ENCODE measurements at regions not wholly inside any gene's neighbourhood (a gene's known extent, or its start where the extent isn't known, plus 50 kb on each side); places are given as distances from the start of the nearest gene placed in this dataset.

DNA sequence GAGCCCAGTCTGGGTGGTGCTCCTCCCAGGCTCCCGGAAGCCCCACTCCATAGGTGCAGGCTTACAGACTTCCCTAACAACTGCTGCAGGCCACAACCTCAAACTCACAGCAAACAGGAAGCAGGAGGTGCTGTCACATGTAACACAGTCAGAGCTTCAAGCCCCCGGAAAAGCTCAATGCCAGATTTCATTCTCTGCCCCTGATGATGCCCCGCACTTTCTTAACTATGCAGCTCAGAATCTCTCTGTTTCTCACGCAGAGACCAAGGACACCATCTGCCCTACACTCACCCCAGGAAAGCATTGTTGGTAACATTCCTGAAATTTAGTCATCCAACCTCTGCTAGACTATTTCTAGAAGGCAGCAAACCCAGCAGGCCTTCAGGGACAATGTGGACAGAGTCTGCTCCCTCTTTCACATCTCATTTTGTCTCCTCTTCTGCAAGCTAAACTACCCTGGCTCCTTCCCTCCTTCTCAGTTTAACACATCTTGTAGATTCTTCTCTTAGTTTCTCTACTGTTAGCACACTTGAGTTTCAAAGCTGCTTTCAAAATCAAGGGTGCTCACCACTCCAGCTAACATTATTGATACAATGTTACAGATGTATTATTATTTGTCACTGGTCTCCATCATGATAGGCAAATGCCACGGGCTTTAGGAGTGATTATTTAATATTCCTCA lies 162.5 kb downstream of the KCTD12 start:
- Mint-ChIP-seq H3K36me3 (no peaks in the 10 kb centered on the region), H3K9me3 (peaks cover 4% of the 10 kb centered on the region), H3K27ac (no peak overlapping the region), H3K4me3 (no peak overlapping the region), H3K27me3 (no peaks in the 10 kb centered on the region), H3K4me1 (no peaks in the 10 kb centered on the region)
- DNase-seq (ENCODE audit: low spot score in 2 of 2) = no peak
- no peak for ATAC-seq (ENCODE audit: low read depth)

DNA sequence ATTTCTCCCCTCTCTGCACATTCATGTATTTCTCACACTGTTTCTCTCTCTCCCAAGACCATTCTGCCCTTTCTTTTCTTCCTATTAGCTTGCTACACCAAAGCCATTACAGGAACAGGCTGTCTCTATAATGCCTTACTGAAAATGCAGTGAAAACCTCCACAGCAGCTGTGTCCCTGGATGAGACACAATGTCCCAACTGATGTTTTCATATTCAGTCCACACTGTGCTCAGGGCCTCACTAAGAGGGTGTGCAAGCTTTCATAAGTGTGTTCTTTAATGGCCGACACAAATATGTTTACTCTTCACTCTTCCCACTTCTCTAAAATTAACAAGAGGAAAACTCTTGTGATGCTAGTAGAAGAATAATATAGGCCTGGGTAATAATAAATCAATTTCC lies 163.4 kb downstream of the KCTD12 start:
- no peaks in the 10 kb centered on the region for H3K36me3 Mint-ChIP-seq
- H3K27me3 Mint-ChIP-seq = no peaks in the 10 kb centered on the region
- DNase-seq (ENCODE audit: low spot score in 2 of 2) (no peak), ATAC-seq (ENCODE audit: low read depth) (no peak)
- no peaks in the 10 kb centered on the region for H3K4me1 Mint-ChIP-seq
- H3K27ac Mint-ChIP-seq = no peak overlapping the region
- H3K9me3 Mint-ChIP-seq = peaks cover 4% of the 10 kb centered on the region
- H3K4me3 Mint-ChIP-seq = no peak overlapping the region

GRCh38 chr13:76720821-76721220 lies 165.4 kb downstream of the KCTD12 start:
- no peaks in the 10 kb centered on the region for H3K4me1 Mint-ChIP-seq
- H3K9me3 Mint-ChIP-seq = no peaks in the 10 kb centered on the region
- H3K27me3 Mint-ChIP-seq = peaks cover 2% of the 10 kb centered on the region
- no peak overlapping the region for H3K27ac Mint-ChIP-seq
- no peaks in the 10 kb centered on the region for H3K36me3 Mint-ChIP-seq
- H3K4me3 Mint-ChIP-seq = no peak overlapping the region
- DNase-seq (ENCODE audit: low spot score in 2 of 2) = no peak
- ATAC-seq (ENCODE audit: low read depth) = no peak

- H3K9me3 Mint-ChIP-seq = no peaks in the 10 kb centered on the region
- peaks cover 2% of the 10 kb centered on the region for H3K27me3 Mint-ChIP-seq
- H3K4me1 Mint-ChIP-seq = no peaks in the 10 kb centered on the region
- H3K27ac Mint-ChIP-seq = no peak overlapping the region
- no peaks in the 10 kb centered on the region for H3K36me3 Mint-ChIP-seq
- DNase-seq (ENCODE audit: low spot score in 2 of 2) = no peak
- no peak overlapping the region for H3K4me3 Mint-ChIP-seq
- ATAC-seq (ENCODE audit: low read depth) = no peak
Measured at GRCh38 chr13:76720416-76720815, 165.8 kb downstream of the KCTD12 start.

DNA sequence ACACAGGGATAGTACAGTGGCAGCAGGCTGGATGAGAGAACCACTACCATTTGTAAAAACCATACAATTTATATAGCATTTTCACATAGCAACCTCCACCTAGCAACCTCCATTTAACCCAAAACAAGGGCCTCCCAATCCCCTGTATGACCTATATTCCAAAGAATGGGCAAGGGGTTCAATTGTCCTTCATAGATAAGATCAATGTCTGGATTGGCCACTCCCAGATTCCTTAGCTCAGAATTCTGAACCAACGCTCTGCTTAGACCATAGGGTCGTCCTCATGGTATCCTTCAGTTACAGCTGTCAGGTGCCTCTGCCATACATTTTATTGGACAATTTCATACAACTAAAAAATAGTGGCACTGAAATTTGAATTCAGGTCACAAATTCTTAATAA lies 166.2 kb downstream of the KCTD12 start:
- H3K9me3 Mint-ChIP-seq = no peaks in the 10 kb centered on the region
- H3K4me1 Mint-ChIP-seq = no peaks in the 10 kb centered on the region
- ATAC-seq (ENCODE audit: low read depth) (no peak), DNase-seq (ENCODE audit: low spot score in 2 of 2) (no peak)
- no peak overlapping the region for H3K4me3 Mint-ChIP-seq
- H3K27ac Mint-ChIP-seq = no peak overlapping the region
- H3K36me3 Mint-ChIP-seq = no peaks in the 10 kb centered on the region
- peaks cover 2% of the 10 kb centered on the region for H3K27me3 Mint-ChIP-seq

DNA sequence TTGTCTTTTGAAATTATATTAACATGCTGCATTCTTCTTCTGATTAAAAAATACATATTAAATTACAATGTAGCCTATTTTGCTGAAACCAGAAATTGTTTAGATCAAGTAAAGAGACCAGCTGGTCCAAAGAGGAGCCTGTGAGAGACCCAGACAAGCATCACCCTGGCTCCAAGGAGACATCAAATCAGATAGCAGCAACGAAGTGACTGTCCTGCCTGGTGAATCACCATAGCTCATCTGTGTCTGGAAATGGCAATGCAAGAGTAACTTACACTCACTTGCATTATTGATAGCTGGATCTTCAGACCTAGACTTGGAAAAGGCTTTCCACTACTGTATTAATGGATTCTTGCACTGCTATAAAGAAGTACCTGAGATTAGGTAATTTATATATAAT lies 169.1 kb downstream of the KCTD12 start:
- Mint-ChIP-seq H3K4me3 (no peak overlapping the region), H3K36me3 (no peaks in the 10 kb centered on the region), H3K27me3 (peaks cover 2% of the 10 kb centered on the region), H3K4me1 (no peaks in the 10 kb centered on the region), H3K9me3 (no peaks in the 10 kb centered on the region), H3K27ac (no peak overlapping the region)
- ATAC-seq (ENCODE audit: low read depth) (no peak), DNase-seq (ENCODE audit: low spot score in 2 of 2) (no peak)

GRCh38 chr13:76715621-76716020 lies 170.6 kb downstream of the KCTD12 start:
- Mint-ChIP-seq H3K9me3 (no peaks in the 10 kb centered on the region), H3K27me3 (peaks cover 2% of the 10 kb centered on the region), H3K27ac (no peak overlapping the region), H3K4me3 (no peak overlapping the region), H3K36me3 (no peaks in the 10 kb centered on the region), H3K4me1 (no peaks in the 10 kb centered on the region)
- ATAC-seq (ENCODE audit: low read depth) = no peak
- DNase-seq (ENCODE audit: low spot score in 2 of 2) = no peak

- Mint-ChIP-seq H3K9me3 (no peaks in the 10 kb centered on the region), H3K27me3 (peaks cover 2% of the 10 kb centered on the region), H3K4me1 (no peaks in the 10 kb centered on the region), H3K4me3 (no peak overlapping the region), H3K36me3 (no peaks in the 10 kb centered on the region), H3K27ac (no peak overlapping the region)
- ATAC-seq (ENCODE audit: low read depth) = no peak
- no peak for DNase-seq (ENCODE audit: low spot score in 2 of 2)
Measured at GRCh38 chr13:76715075-76715474, 171.1 kb downstream of the KCTD12 start.

DNA sequence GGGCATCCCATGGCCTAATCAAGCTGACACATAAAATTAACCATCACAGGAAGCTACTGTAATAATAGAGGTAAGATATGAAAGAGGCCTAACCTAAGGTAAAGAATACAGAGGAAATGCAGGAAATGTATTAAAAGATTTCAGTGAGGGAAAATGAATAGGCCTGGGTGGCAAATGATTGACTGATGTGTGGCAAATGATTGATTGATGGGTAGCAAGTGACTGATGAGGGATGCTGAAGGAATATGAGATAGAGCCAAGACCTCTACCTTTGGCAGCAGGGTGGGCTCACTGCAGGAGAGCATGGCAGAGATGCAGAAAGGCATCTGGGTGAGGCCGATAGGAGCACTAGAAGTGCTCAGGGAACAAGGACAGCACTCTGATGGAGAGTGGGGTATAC lies 172.9 kb downstream of the KCTD12 start:
- no peaks in the 10 kb centered on the region for H3K9me3 Mint-ChIP-seq
- ATAC-seq (ENCODE audit: low read depth) (no peak), DNase-seq (ENCODE audit: low spot score in 2 of 2) (no peak)
- no peak overlapping the region for H3K27ac Mint-ChIP-seq
- H3K27me3 Mint-ChIP-seq = peaks cover 2% of the 10 kb centered on the region
- no peak overlapping the region for H3K4me3 Mint-ChIP-seq
- no peaks in the 10 kb centered on the region for H3K36me3 Mint-ChIP-seq
- no peaks in the 10 kb centered on the region for H3K4me1 Mint-ChIP-seq

DNA sequence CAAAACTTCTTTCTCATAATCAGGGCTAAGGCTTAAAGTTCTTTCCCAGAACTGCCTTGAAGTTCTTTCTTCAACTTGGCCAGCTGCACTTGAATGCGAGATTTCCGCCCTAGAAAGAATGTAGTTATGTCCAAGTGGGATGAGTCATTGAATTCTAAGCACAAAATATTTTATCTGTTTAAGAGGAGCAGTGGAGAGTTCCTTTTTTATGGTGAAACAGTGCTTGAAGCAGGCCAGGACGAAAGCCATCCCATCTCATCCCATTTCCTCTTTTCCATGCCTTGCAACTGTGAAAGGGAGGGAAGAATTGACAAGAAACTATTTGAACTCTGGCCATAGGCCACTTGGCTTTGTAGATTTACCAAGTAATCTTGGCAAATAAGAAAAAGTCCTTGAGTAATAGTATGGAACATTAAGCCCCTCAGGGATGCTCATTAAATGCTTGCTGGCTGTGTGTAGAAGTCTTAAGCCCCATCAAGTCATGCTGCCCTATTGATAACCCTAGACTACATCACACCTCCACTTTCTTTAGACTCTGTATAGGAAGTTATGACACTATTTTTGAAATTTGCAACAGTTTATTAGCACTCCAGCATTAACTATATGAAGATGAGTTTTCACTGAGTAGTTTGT lies 174.5 kb downstream of the KCTD12 start:
- no peaks in the 10 kb centered on the region for H3K4me1 Mint-ChIP-seq
- DNase-seq (ENCODE audit: low spot score in 2 of 2) (no peak), ATAC-seq (ENCODE audit: low read depth) (no peak)
- H3K9me3 Mint-ChIP-seq = no peaks in the 10 kb centered on the region
- H3K4me3 Mint-ChIP-seq = no peak overlapping the region
- peaks cover 2% of the 10 kb centered on the region for H3K27me3 Mint-ChIP-seq
- no peak overlapping the region for H3K27ac Mint-ChIP-seq
- H3K36me3 Mint-ChIP-seq = no peaks in the 10 kb centered on the region

DNA sequence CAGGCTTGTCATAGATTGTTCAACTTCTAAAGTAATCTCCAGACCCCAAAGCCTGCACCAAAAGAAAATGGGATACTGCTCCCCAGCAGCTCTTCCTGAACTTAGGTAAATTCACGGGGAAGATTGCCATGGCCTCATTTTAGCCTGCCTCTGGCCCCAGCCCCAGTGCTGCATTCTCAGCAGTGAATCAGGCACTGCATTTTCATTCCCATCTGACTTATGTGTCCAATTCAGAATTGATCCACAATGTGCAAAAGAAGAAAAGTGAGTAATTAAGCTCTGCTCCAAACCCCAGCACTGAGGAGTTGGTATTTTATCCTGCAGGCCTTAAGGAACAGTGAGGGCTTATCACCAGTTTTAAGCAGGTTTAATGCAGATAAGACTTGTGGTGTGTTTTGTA lies 176.4 kb downstream of the KCTD12 start:
- Mint-ChIP-seq H3K4me1 (no peaks in the 10 kb centered on the region), H3K4me3 (no peak overlapping the region), H3K27me3 (no peaks in the 10 kb centered on the region), H3K27ac (no peak overlapping the region), H3K9me3 (no peaks in the 10 kb centered on the region), H3K36me3 (no peaks in the 10 kb centered on the region)
- no peak for ATAC-seq (ENCODE audit: low read depth)
- no peak for DNase-seq (ENCODE audit: low spot score in 2 of 2)

DNA sequence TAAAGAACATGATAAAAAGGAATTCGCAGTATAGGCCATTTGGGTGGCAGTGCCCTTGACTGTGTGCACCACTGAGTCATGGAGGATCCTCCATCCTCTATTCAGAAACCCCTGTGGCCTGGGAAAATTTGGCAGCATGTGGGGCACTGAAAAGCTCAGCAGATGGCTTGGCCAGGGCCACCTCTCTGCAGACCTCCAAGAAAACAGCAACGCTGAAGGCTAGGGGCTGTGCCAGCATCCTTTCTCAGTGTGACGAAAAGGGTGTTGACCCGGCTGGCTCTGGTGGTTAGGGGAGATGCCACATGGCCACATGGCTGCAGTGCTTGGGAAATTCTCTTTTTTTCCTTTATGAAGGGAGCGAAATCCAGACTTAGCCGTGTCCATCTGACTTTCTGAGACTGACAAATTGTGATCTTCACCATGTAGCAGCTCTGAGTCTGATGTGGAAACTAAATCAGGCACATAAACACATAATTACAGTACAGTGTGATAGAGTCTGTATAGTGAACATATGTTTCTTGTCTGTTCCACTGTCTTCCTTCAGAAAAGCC lies 178.0 kb downstream of the KCTD12 start:
- no peak overlapping the region for H3K27ac Mint-ChIP-seq
- H3K4me1 Mint-ChIP-seq = no peaks in the 10 kb centered on the region
- no peaks in the 10 kb centered on the region for H3K36me3 Mint-ChIP-seq

DNA sequence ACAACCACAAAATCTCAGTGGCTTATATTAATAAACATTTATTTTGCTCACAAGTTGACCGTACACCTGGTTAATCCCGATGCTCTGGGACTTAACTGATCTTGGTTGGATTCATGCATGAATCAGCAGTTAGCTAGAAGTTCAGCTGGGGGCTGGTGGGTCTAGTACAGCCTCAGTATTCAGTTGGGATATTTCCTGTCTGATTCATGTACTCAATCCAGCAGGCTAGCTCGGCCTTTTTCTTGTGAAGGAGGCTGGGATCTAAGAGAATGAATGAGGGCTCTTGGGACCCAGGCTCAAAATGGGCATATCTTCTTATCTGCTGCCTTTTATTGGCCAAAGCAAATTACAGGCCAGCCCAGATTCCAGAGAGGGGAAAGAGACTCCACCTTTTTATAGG lies 178.8 kb downstream of the KCTD12 start:
- Mint-ChIP-seq H3K9me3 (no peaks in the 10 kb centered on the region), H3K27me3 (peaks cover 1% of the 10 kb centered on the region), H3K36me3 (no peaks in the 10 kb centered on the region), H3K4me1 (no peaks in the 10 kb centered on the region), H3K27ac (no peak overlapping the region), H3K4me3 (no peak overlapping the region)
- no peak for ATAC-seq (ENCODE audit: low read depth)
- no peak for DNase-seq (ENCODE audit: low spot score in 2 of 2)

More for the DNA sequence above, 178.0 kb downstream of the KCTD12 start:
- no peaks in the 10 kb centered on the region for H3K9me3 Mint-ChIP-seq
- ATAC-seq (ENCODE audit: low read depth) = no peak
- DNase-seq (ENCODE audit: low spot score in 2 of 2) = no peak
- no peak overlapping the region for H3K4me3 Mint-ChIP-seq
- H3K27me3 Mint-ChIP-seq = peaks cover 1% of the 10 kb centered on the region

GRCh38 chr13:76703621-76704288 lies 182.4 kb downstream of the KCTD12 start:
- no peak for DNase-seq (ENCODE audit: low spot score in 2 of 2)
- Mint-ChIP-seq H3K9me3 (no peaks in the 10 kb centered on the region), H3K27me3 (peaks cover 14% of the 10 kb centered on the region), H3K4me1 (no peaks in the 10 kb centered on the region), H3K36me3 (no peaks in the 10 kb centered on the region), H3K27ac (no peak overlapping the region), H3K4me3 (no peak overlapping the region)
- ATAC-seq (ENCODE audit: low read depth) = no peak

Data from memory B cell (primary cell).